HG03565 (cell line): ENCODE measurements at regions not wholly inside any gene's neighbourhood (a gene's known extent, or its start where the extent isn't known, plus 50 kb on each side); places are given as distances from the start of the nearest gene placed in this dataset.
"Not testable (repeated sequence)": the region's sequence is repeated elsewhere in the genome, so short reads cannot be mapped to it uniquely, and the experiment has no call there.

Source experiments
- ATAC-seq: cut with Tn5 transposase; IDR thresholded peaks from one replicate; pipeline ENCODE4 v1.9.1; 2021; ENCODE audit warnings: mild to moderate bottlenecking, moderate library complexity; ENCODE audit not compliant: unreplicated experiment

DNA sequence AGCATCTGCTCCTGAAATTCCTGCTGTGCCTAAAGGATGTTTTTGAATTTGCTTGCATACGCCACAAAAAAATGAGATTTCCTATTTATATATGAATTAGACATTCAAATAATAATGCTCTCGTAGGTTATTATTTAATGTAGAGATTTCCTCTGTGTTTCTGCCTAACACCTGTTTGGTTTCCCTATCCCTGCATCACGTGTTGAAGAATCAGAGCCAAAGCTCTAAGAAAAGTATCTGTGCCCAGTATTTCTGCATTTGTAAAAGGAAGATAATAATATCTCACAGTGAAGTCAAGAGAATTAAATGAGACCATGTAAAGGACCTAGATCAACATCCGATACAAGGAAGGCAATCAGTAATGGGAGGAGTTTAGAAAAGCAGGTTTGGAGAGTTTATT lies 179.5 kb downstream of the HNRNPD start:
- ATAC-seq, result no peak

DNA sequence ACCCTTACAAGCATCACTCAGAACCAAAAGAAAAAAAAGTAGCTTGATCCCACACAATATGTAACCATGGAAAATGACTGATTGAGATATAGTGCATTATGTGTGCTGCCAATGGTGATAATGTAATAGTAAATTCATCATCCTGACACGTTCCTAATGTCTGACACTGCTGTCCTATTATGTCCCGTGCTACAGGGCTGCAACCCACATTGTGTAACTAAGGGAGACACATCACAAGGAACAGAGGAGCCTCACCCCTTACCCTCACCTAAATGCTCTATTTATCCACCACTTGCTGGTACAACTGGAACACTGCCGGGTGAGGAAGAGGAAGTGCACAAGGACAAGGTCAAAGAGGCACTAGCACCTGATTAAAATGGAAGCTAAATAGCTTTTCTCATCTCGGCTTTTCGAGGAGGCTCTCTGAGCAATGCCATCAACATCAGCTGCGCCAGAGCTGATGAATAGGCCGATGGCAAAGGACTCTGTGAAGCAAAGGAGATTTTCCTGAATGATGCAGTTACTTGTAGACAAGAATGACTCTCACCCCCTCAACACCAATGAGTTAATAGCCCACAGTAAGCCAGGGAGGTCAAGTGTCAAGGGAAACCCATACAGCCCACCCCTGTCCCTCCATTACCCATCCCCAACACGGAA lies 181.6 kb downstream of the HNRNPD start:
- ATAC-seq, result no peak

DNA sequence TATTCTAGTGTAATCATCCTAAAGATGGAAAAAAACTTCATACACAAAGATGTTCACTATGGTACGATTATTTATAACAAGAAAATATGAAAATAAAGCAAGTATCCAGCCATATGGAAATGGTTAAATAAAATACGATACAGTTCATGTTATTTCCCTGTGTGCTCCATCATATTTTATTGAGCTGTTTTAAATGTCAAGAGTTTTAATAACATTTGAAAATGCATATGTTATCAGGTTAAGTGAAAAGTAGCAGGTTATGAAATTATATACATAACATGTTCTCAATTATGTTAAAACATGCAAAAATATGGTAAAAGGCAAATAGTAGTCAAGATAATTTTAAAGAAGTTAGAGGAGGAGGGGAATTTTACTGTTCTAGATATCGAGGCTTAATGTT lies 192.0 kb downstream of the HNRNPD start:
- no peak for ATAC-seq

DNA sequence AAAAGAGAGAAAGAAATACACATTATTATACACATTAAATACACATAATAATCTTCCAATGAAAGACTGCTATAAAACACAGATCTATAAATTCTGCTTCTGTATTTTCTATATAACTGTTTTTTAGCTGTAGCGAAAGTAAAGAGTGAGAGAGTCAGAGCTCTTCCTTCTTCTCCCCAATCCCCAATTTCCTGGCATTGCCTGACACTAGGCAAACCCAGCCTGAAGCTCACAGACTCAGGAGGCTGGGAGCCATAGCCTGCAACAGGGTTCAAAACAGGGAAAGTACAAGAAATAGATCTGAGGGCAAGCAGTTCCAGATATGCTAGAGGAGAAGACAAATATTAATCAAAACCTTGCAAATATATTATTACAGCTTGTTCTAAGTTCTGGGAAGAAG lies 201.6 kb downstream of the HNRNPD start:
- no peak for ATAC-seq

DNA sequence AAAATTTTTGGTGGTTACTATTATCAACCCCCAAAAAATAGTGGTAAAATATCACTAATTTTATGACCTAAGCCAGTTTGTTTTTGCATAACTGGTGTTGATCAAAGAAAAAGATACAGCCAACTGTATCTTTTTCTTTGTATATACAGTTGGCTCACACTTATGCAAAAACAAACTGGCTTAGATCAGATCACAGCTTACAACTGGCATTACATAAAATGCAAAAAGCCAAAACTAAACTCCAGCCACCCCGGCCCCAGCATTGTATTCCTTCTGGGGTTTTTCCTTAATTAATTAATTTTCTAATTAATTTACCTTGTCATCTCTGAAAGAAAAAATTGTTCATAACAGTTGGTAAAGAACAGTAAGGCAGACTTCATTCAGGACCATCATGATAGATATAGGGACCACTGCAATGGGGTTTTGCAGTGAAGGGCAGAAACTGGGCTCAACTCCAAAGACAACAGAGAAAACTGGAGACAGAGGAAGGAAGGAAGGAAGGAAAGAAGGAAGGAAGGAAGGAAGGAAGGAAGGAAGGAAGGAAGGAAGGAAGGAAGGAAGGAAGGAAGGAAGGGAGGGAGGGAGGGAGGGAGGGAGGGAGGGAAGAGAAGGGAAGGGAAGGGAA lies 202.1 kb downstream of the HNRNPD start:
- no peak for ATAC-seq

DNA sequence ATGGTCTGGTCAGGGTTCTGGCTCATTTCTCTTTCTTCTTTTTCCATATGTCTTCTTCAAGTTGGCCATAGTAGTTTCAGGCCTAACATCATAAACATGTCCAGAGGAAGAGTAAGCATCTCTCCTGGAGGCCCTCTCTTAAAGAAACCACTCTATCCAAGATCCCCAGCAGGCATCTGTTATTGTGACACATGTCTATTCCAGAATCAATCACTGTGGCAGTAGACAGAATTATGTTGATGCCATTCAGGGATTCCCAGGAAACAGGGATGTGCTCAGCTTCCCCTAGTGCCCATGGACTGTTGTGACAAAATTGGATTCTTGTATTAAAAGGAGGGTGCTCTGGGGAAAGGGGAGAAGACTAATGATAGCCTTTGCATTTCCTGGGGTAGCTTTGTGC lies 224.0 kb downstream of the HNRNPD start:
- no peak for ATAC-seq

DNA sequence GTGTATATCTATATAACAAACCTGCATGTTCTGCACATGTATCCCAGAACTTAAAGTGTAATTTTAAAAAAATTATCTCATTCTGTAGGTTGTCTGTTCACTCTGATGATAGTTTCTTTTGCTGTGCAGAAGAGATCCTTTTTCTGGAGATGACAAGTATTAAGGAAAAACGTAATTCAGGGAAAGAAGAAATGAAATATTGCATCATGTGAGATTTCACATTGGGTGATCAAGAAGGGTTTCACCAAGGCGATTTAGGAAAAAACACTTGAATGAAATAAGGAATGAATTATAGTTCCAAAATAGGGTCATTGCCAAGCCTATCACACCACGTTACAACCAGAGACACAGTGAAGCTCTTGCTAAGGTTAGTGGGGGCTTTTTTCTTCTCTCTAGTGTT lies 227.9 kb downstream of the HNRNPD start:
- no peak for ATAC-seq

DNA sequence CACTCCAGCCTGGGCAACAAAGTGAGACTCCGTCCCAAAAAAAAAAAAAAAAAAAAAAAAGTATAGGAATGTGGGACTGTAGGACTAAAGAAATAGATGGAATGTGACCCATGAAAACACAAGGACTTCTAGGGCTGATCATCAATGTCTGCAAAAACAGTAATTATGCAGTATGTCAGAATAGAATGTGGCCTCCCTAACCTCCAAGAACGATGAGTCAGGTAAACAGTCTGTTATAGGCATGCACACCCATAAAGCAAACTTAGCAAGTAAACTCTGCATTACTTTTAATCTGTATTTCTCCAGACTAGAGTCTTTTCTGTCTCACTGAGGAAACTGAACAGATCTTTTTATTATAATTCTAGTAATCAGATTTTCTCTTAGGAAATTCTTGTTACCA lies 233.4 kb downstream of the HNRNPD start:
- no peak for ATAC-seq

DNA sequence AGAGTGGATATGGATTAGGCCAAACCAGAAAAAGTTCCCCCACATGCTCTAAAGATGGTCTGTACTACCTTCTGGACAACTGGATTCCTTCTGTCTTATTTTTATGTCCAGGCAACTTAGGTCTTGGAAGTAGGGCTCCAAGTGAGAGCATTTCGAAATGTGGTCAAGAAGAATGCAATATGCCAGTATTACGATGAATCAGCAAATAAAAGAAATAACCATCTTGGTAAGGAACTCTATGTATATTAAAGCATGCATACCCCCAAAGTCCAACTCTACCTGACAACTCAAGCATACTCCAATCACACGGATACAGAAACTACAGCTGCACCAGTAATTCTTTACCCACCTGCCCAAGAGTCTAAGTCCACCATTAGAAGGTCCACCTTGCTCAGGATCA lies 234.5 kb downstream of the HNRNPD start:
- ATAC-seq, result no peak

DNA sequence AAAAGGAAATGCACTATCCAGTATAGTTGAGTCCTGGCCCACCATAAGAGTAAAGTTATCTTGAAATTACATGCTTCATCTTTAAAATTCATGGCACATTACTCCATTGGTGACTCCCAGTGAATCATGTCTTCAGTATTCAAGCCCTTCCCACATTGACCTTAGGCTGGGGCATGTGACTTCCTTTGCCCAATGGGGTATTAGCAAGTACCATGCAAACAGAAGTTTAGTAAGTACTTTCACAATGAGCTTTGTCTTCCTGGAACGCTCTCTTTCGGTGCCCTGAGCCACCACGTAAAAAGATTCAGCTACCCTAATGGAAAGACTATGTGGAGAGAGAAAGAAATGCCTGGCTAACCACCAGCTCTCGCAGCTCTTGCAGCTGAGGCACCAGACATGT lies 235.4 kb downstream of the HNRNPD start:
- no peak for ATAC-seq

DNA sequence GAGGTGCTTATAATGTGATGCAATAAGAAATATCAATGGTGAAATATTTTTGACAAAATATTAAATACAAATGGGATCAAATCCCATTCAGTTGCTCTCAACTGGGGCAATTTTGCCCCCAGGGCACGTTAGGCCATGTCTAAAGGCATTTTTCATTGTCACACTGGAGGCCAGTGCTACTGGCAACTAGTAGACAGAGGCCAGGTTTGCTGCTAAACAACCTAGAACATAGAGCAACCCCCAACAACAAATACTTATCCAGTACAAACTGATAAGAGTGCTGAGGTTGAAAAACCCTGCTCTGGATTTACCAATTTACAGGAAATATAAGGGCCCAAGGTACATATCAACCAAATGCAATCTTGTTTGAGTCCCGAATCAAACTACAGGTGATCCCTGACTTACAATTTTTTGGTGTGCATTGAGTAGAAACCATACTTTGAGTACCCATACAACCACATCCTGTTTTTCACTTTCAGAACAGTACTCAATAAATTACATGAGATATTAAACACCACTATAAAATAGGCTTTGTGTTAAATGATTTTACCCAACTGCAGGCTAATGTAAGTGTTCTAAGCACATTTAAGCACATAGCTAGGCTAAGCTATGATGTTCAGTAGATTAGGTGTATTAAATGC lies 237.5 kb downstream of the HNRNPD start:
- ATAC-seq, result no peak

DNA sequence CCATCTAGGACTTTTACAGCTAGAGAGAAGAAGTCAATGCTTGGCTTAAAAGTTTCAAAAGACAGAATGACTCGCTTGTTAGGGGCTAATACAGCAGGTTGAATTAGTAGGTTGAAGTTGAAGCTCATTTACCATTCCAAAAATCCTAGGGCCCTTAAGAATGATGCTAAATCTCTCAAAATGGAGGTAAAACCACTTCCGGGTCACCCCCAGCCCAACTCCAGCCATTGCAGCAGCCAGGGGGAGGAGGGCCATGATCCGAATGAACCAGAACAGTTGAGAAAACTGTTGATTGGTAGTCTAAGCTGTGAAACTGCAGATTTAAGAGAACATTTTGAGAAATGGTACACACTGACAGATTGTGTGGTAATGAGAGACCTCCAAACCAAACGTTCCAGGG lies 245.4 kb downstream of the HNRNPD start:
- ATAC-seq, result no peak

DNA sequence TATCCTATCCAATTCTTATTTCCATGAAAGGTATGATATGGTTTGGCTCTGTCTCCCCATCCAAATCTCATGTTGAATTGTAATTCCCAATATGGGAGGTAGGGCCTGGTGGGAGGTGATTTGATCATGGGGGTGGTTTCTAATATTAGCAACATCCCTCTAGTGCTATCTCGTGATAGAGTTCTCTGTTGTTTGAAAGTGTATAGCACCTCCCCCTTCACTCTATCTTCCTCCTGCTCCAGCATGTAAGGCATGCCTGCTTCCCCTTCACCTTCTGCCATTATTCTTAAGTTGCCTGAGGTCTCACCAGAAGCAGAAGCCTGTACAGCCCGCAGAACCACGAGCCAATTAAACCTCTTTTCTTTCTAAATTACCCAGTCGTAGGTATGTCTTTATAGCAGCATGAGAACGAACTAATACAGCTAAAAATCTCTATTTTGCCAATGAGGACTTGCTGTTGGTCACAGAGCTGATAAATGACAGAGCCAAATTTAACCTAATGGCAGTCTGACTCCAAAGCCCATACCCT lies 247.2 kb downstream of the HNRNPD start:
- ATAC-seq, result no peak

DNA sequence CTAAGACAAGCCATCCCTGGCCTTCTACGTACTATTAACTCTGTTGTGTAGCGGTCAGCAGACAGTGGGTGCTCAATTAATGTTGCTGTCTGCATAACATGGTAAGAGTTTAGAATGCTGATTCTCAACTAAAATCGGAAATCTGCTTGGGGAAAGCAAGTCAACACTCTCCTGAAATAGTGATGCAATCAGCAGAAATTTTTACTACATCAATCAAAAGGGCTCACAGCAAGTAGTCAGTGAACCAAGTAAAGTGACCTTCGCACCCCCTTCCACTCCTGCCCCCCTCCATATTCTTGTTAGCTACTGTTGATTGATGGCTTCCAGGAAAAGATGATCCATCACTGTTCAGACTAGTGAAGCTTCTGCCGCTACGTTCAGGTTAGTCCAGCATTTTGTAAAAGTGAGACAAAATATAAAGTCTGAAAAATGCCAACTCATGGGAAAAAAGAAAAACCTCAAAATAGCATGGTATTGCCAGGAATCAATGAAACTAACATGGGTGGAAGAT lies 247.9 kb downstream of the HNRNPD start:
- no peak for ATAC-seq

DNA sequence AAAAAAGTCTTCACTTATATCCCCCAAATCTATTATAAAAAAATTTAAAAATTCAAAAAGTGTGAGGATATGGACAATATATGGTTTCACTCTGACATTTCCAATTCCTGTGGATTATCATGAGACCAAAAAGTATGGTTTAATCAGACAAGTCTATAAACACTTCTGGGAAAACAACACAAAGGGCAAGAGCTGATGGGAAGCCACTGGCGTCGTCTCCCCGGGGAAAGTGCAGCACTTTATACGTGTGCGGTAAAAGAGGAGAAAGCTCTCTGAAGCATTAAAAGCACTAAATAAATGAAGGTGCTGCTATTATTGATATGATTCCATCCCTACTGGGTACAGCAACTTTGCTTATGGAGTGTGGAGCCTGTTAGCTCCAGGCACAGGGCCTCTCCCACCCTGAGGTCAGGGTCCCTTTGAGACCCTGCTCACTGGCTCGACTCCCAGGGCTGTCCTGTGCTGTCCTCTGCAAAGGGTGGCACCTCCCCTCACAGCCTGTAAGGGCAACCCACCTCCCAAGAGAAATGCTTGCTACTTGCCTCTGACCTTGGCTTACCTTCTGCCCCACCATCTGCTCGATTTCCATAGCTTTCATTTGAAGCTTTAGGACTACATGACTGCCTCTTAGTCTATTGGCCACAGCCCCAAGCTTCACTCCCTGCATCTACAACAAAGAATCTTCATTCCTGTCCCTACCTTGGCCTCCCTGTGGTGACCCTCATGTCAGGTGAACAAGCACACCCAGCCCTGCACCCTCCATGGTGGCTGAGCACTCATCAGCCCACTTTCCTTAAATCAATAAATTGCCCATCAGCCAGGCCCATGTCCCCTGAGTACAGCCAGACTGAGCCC lies 248.6 kb downstream of the HNRNPD start:
- no peak for ATAC-seq

DNA sequence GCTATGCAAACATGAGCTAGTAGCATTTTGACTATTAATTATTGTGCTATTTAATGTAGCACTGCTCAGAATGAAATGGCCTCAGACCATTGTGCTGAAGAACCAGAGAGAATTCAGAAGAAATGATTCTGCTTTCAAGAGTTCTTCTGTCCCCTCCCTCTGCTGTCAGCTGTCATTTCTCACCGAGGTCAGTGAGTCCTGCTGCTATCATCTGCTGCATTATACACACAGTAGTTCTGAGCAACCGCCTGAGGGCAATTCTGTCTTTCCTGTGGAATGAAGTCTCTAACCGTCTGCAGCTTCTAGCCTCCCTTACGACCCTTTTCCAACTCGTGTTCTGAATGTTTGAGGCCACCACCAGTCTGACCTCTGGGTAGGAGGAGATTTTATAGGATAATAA lies 249.4 kb downstream of the HNRNPD start:
- no peak for ATAC-seq

DNA sequence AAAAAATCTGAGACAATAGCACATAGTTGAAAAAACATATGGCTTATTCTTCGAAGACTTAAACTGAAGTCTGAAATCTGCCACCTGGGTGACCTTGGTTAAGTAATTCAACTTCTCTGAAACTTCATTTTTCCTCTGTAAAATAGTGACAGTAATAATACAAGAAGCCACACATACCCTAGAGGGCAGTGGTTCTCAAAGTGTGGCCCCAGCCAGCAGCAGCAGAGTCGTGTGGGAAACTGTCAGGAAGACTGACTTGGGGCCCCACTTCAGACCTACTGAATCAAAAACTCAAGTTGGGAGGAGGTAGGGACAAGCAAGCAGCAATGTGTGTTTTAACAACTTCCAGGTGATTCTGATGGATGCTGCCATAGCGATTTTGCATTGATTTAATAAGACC lies 249.9 kb downstream of the HNRNPD start:
- ATAC-seq, result no peak

DNA sequence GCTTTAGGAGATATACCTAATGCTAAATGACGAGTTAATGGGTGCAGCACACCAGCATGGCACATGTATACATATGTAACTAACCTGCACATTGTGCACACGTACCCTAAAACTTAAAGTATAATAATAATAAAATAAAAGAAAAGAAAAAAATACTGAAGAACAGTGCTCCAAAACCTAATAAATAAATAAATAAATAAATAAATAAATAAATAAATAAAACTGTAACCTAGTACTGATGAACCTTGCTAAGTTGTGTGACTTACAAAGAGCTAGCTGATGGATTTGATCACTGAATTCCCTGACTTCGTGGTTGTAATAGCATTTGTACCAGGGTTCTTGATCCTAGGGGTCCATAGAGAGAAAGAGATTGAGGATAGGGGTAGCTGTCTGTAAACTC lies 258.6 kb downstream of the HNRNPD start:
- not testable (repeated sequence) for ATAC-seq

DNA sequence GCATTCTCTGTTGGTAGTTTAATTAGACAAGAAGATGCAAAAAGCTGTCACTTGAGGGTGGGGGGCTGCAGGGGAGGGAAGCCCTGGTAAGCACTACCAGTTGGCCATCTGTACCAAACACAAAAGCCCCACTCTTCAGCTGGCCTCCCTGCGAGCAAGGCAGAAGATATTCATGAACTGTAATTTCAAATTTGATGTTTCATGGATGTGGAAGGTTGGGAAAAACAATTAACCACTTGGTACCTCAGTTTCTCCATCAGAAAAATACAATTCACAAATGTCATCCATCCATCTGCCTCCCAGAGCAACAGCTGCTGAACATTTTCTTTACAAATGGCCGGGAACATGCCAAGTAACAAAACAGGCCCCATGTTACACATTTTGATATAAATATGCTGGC lies 265.3 kb downstream of the HNRNPD start:
- ATAC-seq, result no peak

DNA sequence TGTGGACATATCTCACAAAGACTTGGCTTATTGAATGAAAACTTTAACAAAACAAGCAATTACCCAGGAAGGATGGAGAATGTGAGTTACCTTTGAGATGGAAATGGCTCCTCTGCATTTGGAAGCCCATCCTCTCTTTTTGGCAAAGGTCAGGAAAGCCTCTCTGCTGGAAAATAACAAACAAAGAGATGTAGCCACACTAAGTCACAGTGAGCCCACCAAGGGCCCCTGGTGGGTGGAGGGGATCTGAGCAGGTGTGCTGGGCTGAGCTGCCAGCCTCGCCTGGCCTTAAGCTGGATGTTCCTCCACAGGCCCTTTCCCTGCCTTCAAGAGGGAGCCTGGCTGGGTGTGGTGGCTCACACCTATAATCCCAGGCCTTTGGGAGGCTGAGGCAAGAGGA lies 269.2 kb downstream of the HNRNPD start:
- no peak for ATAC-seq

DNA sequence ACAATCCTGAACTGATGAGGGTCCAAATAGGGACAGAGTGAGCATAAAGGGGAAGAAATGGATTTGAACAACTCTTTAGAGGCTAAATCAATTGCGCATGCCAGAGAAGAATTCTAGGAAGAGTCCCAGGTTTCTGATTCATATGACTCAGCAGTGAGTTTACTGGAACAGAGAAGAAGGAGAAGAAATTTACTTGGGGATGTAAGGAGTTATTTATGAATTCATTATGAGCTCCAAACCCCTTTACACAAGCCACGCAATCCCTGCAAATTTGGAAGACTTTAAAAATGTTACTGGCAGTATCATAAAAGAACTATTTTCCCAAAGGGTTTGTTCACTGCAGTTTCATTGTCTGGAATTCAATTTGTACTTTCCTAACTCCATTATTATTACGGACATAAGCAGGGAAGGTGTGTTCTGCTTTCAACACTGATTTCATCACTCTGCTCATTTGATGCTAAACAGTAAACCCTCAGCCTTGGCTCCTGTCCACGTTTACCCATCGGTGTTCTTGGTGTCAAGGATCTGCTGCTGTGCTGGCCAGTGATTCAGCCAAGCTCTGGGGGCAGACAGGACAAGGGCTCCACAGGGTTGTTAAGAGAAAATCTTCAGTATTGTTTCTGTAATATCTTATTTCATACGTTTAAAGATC lies 273.7 kb downstream of the HNRNPD start:
- ATAC-seq, result no peak
